ENCODE measurements at regions not wholly inside any gene's neighbourhood (a gene's known extent, or its start where the extent isn't known, plus 50 kb on each side); places are given as distances from the start of the nearest gene placed in this dataset.

DNA sequence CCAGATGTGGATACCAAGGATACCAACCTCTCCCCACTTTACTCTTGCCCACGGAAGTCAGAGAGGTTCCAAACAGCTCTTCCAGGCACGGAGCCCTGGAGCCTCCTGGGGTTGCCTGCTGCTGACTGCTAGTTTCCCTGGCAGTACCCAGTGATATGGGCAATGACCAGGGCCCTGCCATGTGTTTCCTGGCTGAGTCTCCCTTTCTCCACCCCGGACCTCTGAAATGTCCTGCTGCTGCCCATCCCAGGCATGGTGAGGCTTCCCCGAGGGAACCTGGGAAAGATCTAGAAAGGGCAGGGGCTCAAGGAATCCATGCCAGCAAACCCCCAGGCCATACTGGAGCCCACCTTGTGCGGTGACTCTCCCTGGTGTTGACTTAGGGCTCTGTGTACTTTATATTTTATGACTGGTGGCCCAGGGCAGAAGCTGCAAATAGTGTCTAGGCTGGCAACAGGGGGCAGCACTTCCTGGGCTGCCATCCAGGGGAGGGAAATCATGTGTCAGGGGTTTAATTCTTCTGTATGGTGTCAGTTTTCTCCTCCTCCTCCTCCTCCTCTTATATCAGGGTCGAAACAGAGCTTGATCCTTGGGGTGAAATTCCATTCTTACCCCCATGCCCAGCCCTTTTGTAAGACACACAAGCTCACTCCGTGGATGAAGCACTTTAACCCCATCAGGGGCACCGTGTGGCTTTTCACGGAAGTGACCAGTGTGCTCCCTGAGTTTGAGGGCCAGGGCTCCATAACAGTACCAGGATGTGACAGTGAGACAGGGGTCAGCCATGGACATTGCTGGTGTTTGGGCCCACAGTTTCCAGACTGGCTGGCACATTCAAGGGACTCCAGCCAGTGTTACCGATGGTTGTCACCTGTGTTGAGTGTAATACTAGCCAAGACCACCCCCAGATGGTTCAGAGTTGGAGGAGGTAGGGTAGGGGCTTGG is 62.4 kb upstream of the GDF10 start:
- no peaks in the 10 kb centered on the region for H3K27me3 Mint-ChIP-seq
- no peak overlapping the region for H3K4me3 Mint-ChIP-seq
- H3K27ac Mint-ChIP-seq: no peak overlapping the region
- DNase-seq (no peak), ATAC-seq (no peak)
- intact Hi-C loops (cut with micrococcal nuclease): no loop called here
- CTCF ChIA-PET: interaction anchor here (0.6 to 0.8 kb wide), 2 partner anchors 8 to 74 kb away, joined by 3 read pairs; no protein-coding TSS in a partner anchor
- POLR2A ChIA-PET: no interaction called here
- peaks cover 6% of the 10 kb centered on the region for H3K4me1 Mint-ChIP-seq (ENCODE audit: low read depth)
- no peak for TF ChIP-seq CTCF (IDR thresholded peaks at IDR 0.05)
- no peaks in the 10 kb centered on the region for H3K36me3 Mint-ChIP-seq (ENCODE audit: low read depth)
- no peaks in the 10 kb centered on the region for H3K9me3 Mint-ChIP-seq

GRCh38 chr10:47238331-47239095 is 61.5 kb upstream of the GDF10 start:
- ATAC-seq (no peak), DNase-seq (no peak)
- no peaks in the 10 kb centered on the region for H3K27me3 Mint-ChIP-seq
- no peak for TF ChIP-seq CTCF (IDR thresholded peaks at IDR 0.05)
- ChIA-PET CTCF (interaction anchor here (1.4 kb wide), 1 partner anchor 73 kb away, joined by 4 read pairs; no protein-coding TSS in a partner anchor), POLR2A (no interaction called here)
- intact Hi-C loops (cut with micrococcal nuclease): no loop called here
- H3K4me3 Mint-ChIP-seq: no peak overlapping the region
- H3K9me3 Mint-ChIP-seq: no peaks in the 10 kb centered on the region
- no peak overlapping the region for H3K27ac Mint-ChIP-seq
- peaks cover 10% of the 10 kb centered on the region for H3K4me1 Mint-ChIP-seq (ENCODE audit: low read depth)
- no peaks in the 10 kb centered on the region for H3K36me3 Mint-ChIP-seq (ENCODE audit: low read depth)

DNA sequence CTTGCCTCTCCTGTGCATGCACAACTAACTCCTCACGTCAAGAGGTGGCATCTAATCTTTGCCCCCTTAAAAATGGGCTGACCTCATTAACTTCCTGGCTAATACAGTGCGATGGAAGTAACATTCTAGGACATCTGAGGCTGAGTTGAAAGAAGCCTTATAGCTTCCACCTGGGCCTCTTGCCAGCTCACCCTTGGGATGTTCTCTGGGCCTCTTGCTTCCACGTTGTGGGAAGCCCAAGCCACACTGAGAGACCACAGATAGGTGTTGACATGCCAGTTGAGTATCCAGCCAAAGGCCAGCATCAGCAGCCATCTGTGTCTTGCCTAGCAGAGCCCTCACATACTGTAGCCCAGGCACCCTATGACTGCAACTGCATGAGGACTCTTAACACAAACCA is 60.8 kb upstream of the GDF10 start:
- CTCF ChIA-PET: interaction anchor here (1.4 to 2.2 kb wide), 2 partner anchors 73 to 192 kb away, joined by 4 to 8 read pairs; no protein-coding TSS in a partner anchor
- H3K27ac Mint-ChIP-seq: no peak overlapping the region
- no peaks in the 10 kb centered on the region for H3K27me3 Mint-ChIP-seq
- DNase-seq (no peak), ATAC-seq (no peak)
- POLR2A ChIA-PET: no interaction called here
- H3K9me3 Mint-ChIP-seq: no peaks in the 10 kb centered on the region
- H3K36me3 Mint-ChIP-seq (ENCODE audit: low read depth): no peaks in the 10 kb centered on the region
- H3K4me3 Mint-ChIP-seq: no peak overlapping the region
- intact Hi-C loops (cut with micrococcal nuclease): no loop called here
- peaks cover 10% of the 10 kb centered on the region for H3K4me1 Mint-ChIP-seq (ENCODE audit: low read depth)
- no peak for TF ChIP-seq CTCF (IDR thresholded peaks at IDR 0.05)

GRCh38 chr10:47240173-47240572 is 59.8 kb upstream of the GDF10 start:
- no peak for ATAC-seq
- CTCF ChIA-PET: interaction anchor here (1.1 to 2.2 kb wide), 3 partner anchors 72 to 193 kb away, joined by 3 to 8 read pairs (median 4); no protein-coding TSS in a partner anchor
- H3K4me1 Mint-ChIP-seq (ENCODE audit: low read depth): peaks cover 10% of the 10 kb centered on the region
- no peak overlapping the region for H3K27ac Mint-ChIP-seq
- DNase-seq: no peak
- POLR2A ChIA-PET: no interaction called here
- intact Hi-C loops (cut with micrococcal nuclease): no loop called here
- H3K9me3 Mint-ChIP-seq: no peaks in the 10 kb centered on the region
- no peak overlapping the region for H3K4me3 Mint-ChIP-seq
- no peak for TF ChIP-seq CTCF (IDR thresholded peaks at IDR 0.05)
- no peaks in the 10 kb centered on the region for H3K27me3 Mint-ChIP-seq
- H3K36me3 Mint-ChIP-seq (ENCODE audit: low read depth): no peaks in the 10 kb centered on the region

All from activated CD8-positive, alpha-beta T cell treated with anti-CD3 and anti-CD28 coated beads for 36 hours (primary cell).